Endothelial cell (in vitro differentiated cells): ENCODE measurements at regions not wholly inside any gene's neighbourhood (a gene's known extent, or its start where the extent isn't known, plus 50 kb on each side); places are given as distances from the start of the nearest gene placed in this dataset.
"Not testable (repeated sequence)": the region's sequence is repeated elsewhere in the genome, so short reads cannot be mapped to it uniquely, and the experiment has no call there.

ENCODE experiments used
- DNase-seq: peaks from one replicate; pipeline ENCODE4 v3.0.0; 2021; ENCODE audit warnings: low spot score
- H3K27ac Mint-ChIP-seq: one replicate; pipeline ENCODE4 v1.8.0; 2021; ENCODE audit warnings: mixed read lengths, inconsistent platforms; ENCODE audit not compliant: unreplicated experiment
- H3K27me3 Mint-ChIP-seq: one replicate; pipeline ENCODE4 v1.8.0; 2021; ENCODE audit warnings: mild to moderate bottlenecking, moderate library complexity, mixed read lengths, inconsistent platforms; ENCODE audit not compliant: unreplicated experiment
- H3K36me3 Mint-ChIP-seq: one replicate; pipeline ENCODE4 v1.8.0; 2021; ENCODE audit warnings: mild to moderate bottlenecking, low read depth, mixed read lengths, inconsistent platforms; ENCODE audit not compliant: unreplicated experiment
- H3K4me1 Mint-ChIP-seq: one replicate; pipeline ENCODE4 v1.8.0; 2021; ENCODE audit warnings: mild to moderate bottlenecking, mixed read lengths, inconsistent platforms; ENCODE audit not compliant: unreplicated experiment
- H3K4me3 Mint-ChIP-seq: one replicate; pipeline ENCODE4 v1.8.0; 2021; ENCODE audit warnings: mild to moderate bottlenecking, mixed read lengths, inconsistent platforms; ENCODE audit not compliant: unreplicated experiment
- H3K9me3 Mint-ChIP-seq: one replicate; pipeline ENCODE4 v1.8.0; 2021; ENCODE audit warnings: mixed read lengths, inconsistent platforms; ENCODE audit not compliant: unreplicated experiment
- TF ChIP-seq, protein P1 (sequence below): fragments of 200-600 bp; sonication (generic); IDR thresholded peaks from one replicate; pipeline ENCODE4 v1.5.0; 2021; ENCODE audit warnings: antibody characterized with exemption; ENCODE audit not compliant: unreplicated experiment

GRCh38 chr3:98691897-98692296, 71.2 kb upstream of the ST3GAL6 start:
- Mint-ChIP-seq H3K4me3 (no peak overlapping the region), H3K9me3 (no peaks in the 10 kb centered on the region), H3K27ac (no peak overlapping the region), H3K4me1 (no peaks in the 10 kb centered on the region), H3K27me3 (peaks cover 2% of the 10 kb centered on the region), H3K36me3 (no peaks in the 10 kb centered on the region)
- TF ChIP-seq, protein P1, sequence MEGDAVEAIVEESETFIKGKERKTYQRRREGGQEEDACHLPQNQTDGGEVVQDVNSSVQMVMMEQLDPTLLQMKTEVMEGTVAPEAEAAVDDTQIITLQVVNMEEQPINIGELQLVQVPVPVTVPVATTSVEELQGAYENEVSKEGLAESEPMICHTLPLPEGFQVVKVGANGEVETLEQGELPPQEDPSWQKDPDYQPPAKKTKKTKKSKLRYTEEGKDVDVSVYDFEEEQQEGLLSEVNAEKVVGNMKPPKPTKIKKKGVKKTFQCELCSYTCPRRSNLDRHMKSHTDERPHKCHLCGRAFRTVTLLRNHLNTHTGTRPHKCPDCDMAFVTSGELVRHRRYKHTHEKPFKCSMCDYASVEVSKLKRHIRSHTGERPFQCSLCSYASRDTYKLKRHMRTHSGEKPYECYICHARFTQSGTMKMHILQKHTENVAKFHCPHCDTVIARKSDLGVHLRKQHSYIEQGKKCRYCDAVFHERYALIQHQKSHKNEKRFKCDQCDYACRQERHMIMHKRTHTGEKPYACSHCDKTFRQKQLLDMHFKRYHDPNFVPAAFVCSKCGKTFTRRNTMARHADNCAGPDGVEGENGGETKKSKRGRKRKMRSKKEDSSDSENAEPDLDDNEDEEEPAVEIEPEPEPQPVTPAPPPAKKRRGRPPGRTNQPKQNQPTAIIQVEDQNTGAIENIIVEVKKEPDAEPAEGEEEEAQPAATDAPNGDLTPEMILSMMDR, result no peak
- no peak for DNase-seq

GRCh38 chr3:98692787-98693473, 70.2 kb upstream of the ST3GAL6 start:
- Mint-ChIP-seq H3K27me3 (peaks cover 2% of the 10 kb centered on the region), H3K4me3 (no peak overlapping the region), H3K4me1 (no peaks in the 10 kb centered on the region), H3K36me3 (no peaks in the 10 kb centered on the region), H3K9me3 (no peaks in the 10 kb centered on the region), H3K27ac (no peak overlapping the region)
- TF ChIP-seq, protein P1, result no peak
- no peak for DNase-seq

- TF ChIP-seq, protein P1, result no peak
- no peak for DNase-seq
- H3K27ac Mint-ChIP-seq, result no peak overlapping the region
Measured at GRCh38 chr3:98695796-98696195, 67.3 kb upstream of the ST3GAL6 start.

GRCh38 chr3:98696296-98696695, 66.8 kb upstream of the ST3GAL6 start:
- not testable (repeated sequence) for H3K36me3 Mint-ChIP-seq, DNase-seq, H3K27ac Mint-ChIP-seq, H3K9me3 Mint-ChIP-seq, H3K27me3 Mint-ChIP-seq, H3K4me1 Mint-ChIP-seq, H3K4me3 Mint-ChIP-seq

More at GRCh38 chr3:98695796-98696195, 67.3 kb upstream of the ST3GAL6 start:
- Mint-ChIP-seq H3K9me3 (no peaks in the 10 kb centered on the region), H3K4me3 (no peak overlapping the region), H3K4me1 (no peaks in the 10 kb centered on the region), H3K36me3 (no peaks in the 10 kb centered on the region), H3K27me3 (no peaks in the 10 kb centered on the region)

DNA sequence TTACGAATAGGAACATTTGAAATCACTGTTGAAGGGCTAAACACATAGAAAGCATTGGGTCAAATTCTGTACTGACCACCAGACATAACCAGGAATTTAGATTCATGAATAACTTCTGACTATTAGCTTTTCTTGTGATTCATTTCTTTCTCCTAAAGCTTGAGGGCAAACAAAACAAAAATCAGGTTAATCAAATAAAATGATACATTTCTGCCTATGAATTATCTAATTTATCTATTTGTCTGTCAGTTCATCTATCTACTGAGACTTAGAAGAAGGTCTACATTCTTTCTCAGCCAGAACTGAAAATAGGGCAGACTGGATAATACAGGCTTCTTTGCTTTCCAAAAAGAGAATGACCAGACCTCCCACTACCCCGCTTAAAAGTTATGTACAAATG, 65.9 kb upstream of the ST3GAL6 start:
- H3K9me3 Mint-ChIP-seq, result no peaks in the 10 kb centered on the region
- H3K4me1 Mint-ChIP-seq, result no peaks in the 10 kb centered on the region
- H3K27ac Mint-ChIP-seq, result no peak overlapping the region
- H3K36me3 Mint-ChIP-seq, result no peaks in the 10 kb centered on the region
- TF ChIP-seq, protein P1, result no peak
- no peaks in the 10 kb centered on the region for H3K27me3 Mint-ChIP-seq
- DNase-seq, result no peak
- H3K4me3 Mint-ChIP-seq, result no peak overlapping the region
